ENCODE measurements at regions not wholly inside any gene's neighbourhood (a gene's known extent, or its start where the extent isn't known, plus 50 kb on each side); places are given as distances from the start of the nearest gene placed in this dataset.
"Not testable (repeated sequence)": the region's sequence is repeated elsewhere in the genome, so short reads cannot be mapped to it uniquely, and the experiment has no call there.

GRCh38 chr14:39639009-39639408 is 206.8 kb upstream of the FBXO33 start:
- H3K4me3 Mint-ChIP-seq; POLR2A ChIA-PET; H3K36me3 Mint-ChIP-seq (ENCODE audit: low read depth); DNase-seq; H3K4me1 Mint-ChIP-seq; H3K27ac Mint-ChIP-seq; ATAC-seq; intact Hi-C loops (cut with DNase I, micrococcal nuclease); H3K27me3 Mint-ChIP-seq; CTCF ChIA-PET: not testable (repeated sequence)
- H3K9me3 Mint-ChIP-seq (ENCODE audit: low read depth): peaks cover 17% of the 10 kb centered on the region

DNA sequence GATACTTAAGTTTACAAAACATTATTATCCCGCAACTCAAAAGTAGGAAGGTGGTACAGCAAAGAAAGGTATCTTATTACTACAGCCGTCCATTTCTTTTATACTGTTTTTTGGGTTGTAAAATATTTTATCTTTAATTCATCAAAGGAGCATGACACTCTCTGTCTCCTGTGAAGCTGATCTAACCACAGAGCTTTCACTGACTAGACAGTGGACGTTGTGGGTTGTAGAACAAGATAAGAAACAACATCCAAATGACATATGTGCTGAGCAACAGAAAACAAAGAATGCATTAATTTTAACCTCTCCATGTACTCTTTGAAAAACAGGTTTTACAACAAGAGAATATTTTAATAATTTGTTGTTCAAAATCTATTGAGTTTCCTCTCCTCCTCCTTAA is 195.9 kb upstream of the FBXO33 start:
- Mint-ChIP-seq H3K9me3 (ENCODE audit: low read depth) (peaks cover 12% of the 10 kb centered on the region), H3K36me3 (ENCODE audit: low read depth) (no peaks in the 10 kb centered on the region), H3K27ac (no peak overlapping the region), H3K4me1 (no peaks in the 10 kb centered on the region), H3K4me3 (no peak overlapping the region), H3K27me3 (no peaks in the 10 kb centered on the region)
- DNase-seq (no peak), ATAC-seq (no peak)
- POLR2A ChIA-PET: no interaction called here
- intact Hi-C loops (cut with DNase I, micrococcal nuclease): no loop called here
- CTCF ChIA-PET: no interaction called here

- no peak for ATAC-seq
- Mint-ChIP-seq H3K9me3 (ENCODE audit: low read depth) (peaks cover 22% of the 10 kb centered on the region), H3K4me3 (no peak overlapping the region), H3K27me3 (no peaks in the 10 kb centered on the region), H3K27ac (no peak overlapping the region), H3K36me3 (ENCODE audit: low read depth) (no peaks in the 10 kb centered on the region), H3K4me1 (no peaks in the 10 kb centered on the region)
- POLR2A ChIA-PET: no interaction called here
- intact Hi-C loops (cut with DNase I, micrococcal nuclease): no loop called here
- DNase-seq: no peak
- CTCF ChIA-PET: no interaction called here
Observed at GRCh38 chr14:39626589-39627576, 194.7 kb upstream of the FBXO33 start.

DNA sequence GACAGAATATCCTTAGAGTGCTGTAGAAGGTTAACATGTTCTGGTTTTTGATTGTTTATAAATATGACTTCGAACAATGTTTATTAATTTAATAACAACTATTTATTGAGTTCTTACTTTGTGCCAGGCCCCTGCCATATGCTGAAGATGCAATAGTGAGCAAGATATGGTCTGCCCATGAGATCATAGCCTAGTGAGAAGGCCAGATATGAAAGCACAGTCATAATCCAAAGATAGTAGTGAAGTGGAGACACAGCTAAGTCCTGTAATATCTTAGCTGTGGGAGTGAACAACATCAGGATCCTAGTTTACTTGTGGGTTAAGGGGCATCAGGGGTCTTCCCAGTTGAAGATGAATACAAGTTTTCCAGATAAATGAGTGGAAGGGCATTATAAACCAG is 189.4 kb upstream of the FBXO33 start:
- ChIA-PET CTCF (no interaction called here), POLR2A (no interaction called here)
- no peak for ATAC-seq
- Mint-ChIP-seq H3K27ac (no peak overlapping the region), H3K4me3 (no peak overlapping the region), H3K9me3 (ENCODE audit: low read depth) (peaks cover 34% of the 10 kb centered on the region), H3K27me3 (no peaks in the 10 kb centered on the region), H3K4me1 (no peaks in the 10 kb centered on the region), H3K36me3 (ENCODE audit: low read depth) (no peaks in the 10 kb centered on the region)
- DNase-seq: no peak
- intact Hi-C loops (cut with DNase I, micrococcal nuclease): no loop called here

GRCh38 chr14:39621223-39621622 is 189.0 kb upstream of the FBXO33 start:
- ChIA-PET POLR2A (no interaction called here), CTCF (no interaction called here)
- Mint-ChIP-seq H3K36me3 (ENCODE audit: low read depth) (no peaks in the 10 kb centered on the region), H3K4me3 (no peak overlapping the region), H3K27ac (no peak overlapping the region), H3K9me3 (ENCODE audit: low read depth) (peaks cover 34% of the 10 kb centered on the region), H3K4me1 (no peaks in the 10 kb centered on the region), H3K27me3 (no peaks in the 10 kb centered on the region)
- ATAC-seq (no peak), DNase-seq (no peak)
- intact Hi-C loops (cut with DNase I, micrococcal nuclease): no loop called here

DNA sequence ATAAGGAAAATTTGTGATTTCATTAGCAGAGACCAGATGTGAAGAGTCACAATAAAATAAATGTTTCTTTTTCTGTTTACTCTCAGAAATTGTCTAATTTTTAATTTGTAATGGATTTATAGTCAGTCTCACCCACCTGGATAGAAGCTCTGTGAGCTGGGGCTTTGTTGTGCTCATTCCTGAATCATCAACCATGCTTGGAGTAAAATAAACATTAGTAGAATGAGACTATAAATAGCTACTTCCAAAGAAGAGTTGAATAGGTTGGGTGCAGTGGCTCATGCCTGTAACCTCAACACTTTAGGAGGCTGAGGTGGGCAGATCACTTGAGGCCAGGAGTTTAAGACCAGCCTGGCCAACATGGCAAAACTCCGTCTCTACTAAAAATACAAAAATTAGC is 185.3 kb upstream of the FBXO33 start:
- POLR2A ChIA-PET: no interaction called here
- DNase-seq (no peak), ATAC-seq (no peak)
- no peaks in the 10 kb centered on the region for H3K36me3 Mint-ChIP-seq (ENCODE audit: low read depth)
- no peak overlapping the region for H3K27ac Mint-ChIP-seq
- H3K4me3 Mint-ChIP-seq: no peak overlapping the region
- peaks cover 20% of the 10 kb centered on the region for H3K9me3 Mint-ChIP-seq (ENCODE audit: low read depth)
- H3K4me1 Mint-ChIP-seq: peaks cover 2% of the 10 kb centered on the region
- intact Hi-C loops (cut with DNase I, micrococcal nuclease): no loop called here
- H3K27me3 Mint-ChIP-seq: no peaks in the 10 kb centered on the region
- CTCF ChIA-PET: no interaction called here

DNA sequence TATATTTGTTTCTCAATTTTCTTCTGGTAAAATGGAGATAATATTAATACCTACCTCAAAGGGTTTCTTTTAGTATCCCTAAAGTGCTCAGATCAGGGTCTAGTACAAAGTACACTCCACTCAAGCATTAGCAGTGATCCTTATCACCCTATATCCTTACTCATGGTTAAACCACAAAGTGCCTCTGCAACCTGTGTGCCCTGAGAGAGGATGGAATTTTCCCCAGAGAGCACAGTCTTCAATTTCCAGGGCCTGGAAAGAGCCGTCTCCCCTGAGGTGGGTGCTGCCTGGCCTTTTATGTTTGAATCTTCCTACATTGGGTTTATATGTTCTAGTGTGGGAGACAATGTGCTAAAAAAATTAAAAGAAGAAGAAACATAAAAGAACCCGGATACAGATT is 183.1 kb upstream of the FBXO33 start:
- CTCF ChIA-PET: no interaction called here
- no peak for ATAC-seq

DNA sequence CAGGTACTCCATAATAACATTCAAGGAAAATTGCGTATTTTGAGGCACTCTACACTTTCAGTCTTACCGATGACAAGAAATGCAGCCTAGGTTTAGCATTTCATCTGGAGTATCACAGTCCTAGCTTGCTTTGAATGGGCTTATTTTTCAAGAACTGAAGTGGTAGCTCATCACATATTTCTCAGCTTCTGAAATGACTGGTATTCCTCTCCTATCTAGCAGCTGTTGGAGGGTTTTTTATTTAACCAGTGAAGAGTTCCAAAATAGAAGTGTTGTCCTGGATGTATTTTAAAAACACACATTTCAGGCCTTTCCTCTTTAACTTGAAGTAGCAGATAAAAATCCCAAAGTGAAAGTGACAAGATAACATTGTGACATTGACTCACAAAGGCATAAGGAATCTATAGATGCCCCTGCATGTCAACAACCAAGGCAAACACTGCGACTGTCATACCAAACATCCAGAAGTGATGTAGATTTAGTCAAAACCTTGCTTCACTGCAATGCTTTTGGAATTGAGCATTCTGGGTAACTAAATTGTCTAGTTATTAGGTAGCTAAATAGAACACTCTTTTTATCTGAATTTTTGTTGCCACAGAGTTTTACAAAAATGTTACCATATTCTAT is 182.2 kb upstream of the FBXO33 start:
- intact Hi-C loops (cut with DNase I, micrococcal nuclease): no loop called here
- Mint-ChIP-seq H3K4me3 (no peak overlapping the region), H3K27ac (no peak overlapping the region), H3K4me1 (peaks cover 2% of the 10 kb centered on the region), H3K27me3 (no peaks in the 10 kb centered on the region), H3K9me3 (ENCODE audit: low read depth) (peaks cover 13% of the 10 kb centered on the region), H3K36me3 (ENCODE audit: low read depth) (no peaks in the 10 kb centered on the region)
- ATAC-seq (no peak), DNase-seq (no peak)
- CTCF ChIA-PET: no interaction called here
- POLR2A ChIA-PET: interaction anchor here (0.6 to 0.7 kb wide), 2 partner anchors 665 to 1789 kb away, joined by 5 to 6 read pairs; no protein-coding TSS in a partner anchor

More for the DNA sequence above, 183.1 kb upstream of the FBXO33 start:
- Mint-ChIP-seq H3K4me1 (peaks cover 2% of the 10 kb centered on the region), H3K36me3 (ENCODE audit: low read depth) (no peaks in the 10 kb centered on the region), H3K4me3 (no peak overlapping the region), H3K27me3 (no peaks in the 10 kb centered on the region), H3K27ac (no peak overlapping the region), H3K9me3 (ENCODE audit: low read depth) (peaks cover 16% of the 10 kb centered on the region)
- no peak for DNase-seq
- intact Hi-C loops (cut with DNase I, micrococcal nuclease): no loop called here
- POLR2A ChIA-PET: no interaction called here

DNA sequence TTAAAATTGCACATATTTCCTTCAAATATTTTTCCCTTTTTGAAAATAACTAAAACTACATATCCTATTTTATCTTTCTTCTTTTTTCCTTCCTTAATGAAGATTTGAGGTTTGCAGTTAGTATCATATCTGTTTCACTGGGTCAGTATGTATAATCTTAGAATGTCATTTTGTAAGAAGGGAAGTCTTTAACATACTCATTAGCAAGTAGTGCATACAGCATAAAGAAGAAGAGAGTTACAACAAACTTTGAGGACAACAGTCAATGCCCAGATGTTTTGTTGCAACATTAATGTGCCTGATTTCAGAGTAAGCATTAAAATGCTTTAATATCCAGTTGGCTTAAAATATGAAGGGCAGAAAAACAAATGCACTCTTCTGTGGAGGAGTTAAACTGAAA is 176.9 kb upstream of the FBXO33 start:
- H3K36me3 Mint-ChIP-seq (ENCODE audit: low read depth): no peaks in the 10 kb centered on the region
- ATAC-seq: no peak
- no peak overlapping the region for H3K27ac Mint-ChIP-seq
- peaks cover 26% of the 10 kb centered on the region for H3K9me3 Mint-ChIP-seq (ENCODE audit: low read depth)
- H3K4me1 Mint-ChIP-seq: peaks cover 13% of the 10 kb centered on the region
- H3K4me3 Mint-ChIP-seq: no peak overlapping the region
- ChIA-PET CTCF (no interaction called here), POLR2A (no interaction called here)
- no peak for DNase-seq
- intact Hi-C loops (cut with DNase I, micrococcal nuclease): no loop called here
- H3K27me3 Mint-ChIP-seq: no peaks in the 10 kb centered on the region

- H3K4me1 Mint-ChIP-seq: peaks cover 17% of the 10 kb centered on the region
- H3K27ac Mint-ChIP-seq: no peak overlapping the region
- no peaks in the 10 kb centered on the region for H3K36me3 Mint-ChIP-seq (ENCODE audit: low read depth)
- DNase-seq (no peak), ATAC-seq (no peak)
- H3K9me3 Mint-ChIP-seq (ENCODE audit: low read depth): peaks cover 28% of the 10 kb centered on the region
- no peaks in the 10 kb centered on the region for H3K27me3 Mint-ChIP-seq
- CTCF ChIA-PET: no interaction called here
- H3K4me3 Mint-ChIP-seq: no peak overlapping the region
- intact Hi-C loops (cut with DNase I, micrococcal nuclease): no loop called here
- POLR2A ChIA-PET: no interaction called here
Observed at GRCh38 chr14:39607978-39608377, 175.7 kb upstream of the FBXO33 start.

DNA sequence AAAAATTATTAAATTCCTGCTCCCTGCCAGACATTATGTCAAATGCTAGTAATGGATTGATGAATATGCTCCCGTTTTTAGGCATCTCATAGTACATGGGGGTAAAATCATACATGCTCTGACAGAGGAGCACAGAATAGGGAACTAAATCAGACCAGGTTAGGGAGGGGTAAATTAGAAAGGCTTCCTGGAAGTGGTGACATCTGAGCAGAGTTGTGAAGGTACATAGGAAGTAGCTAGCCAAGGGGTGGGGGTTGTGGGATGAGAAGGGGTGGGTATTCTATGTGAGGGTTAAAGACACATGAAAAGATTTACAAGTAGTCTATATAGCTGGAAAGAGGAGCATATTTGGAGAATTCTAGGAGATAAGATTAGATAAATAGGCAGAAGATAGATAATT is 171.7 kb upstream of the FBXO33 start:
- CTCF ChIA-PET: no interaction called here

GRCh38 chr14:39593377-39593776 is 161.1 kb upstream of the FBXO33 start:
- ATAC-seq (no peak), DNase-seq (no peak)
- Mint-ChIP-seq H3K27ac (no peak overlapping the region), H3K27me3 (no peaks in the 10 kb centered on the region), H3K4me3 (no peak overlapping the region), H3K9me3 (ENCODE audit: low read depth) (peaks cover 16% of the 10 kb centered on the region), H3K4me1 (no peaks in the 10 kb centered on the region), H3K36me3 (ENCODE audit: low read depth) (peaks cover 2% of the 10 kb centered on the region)
- ChIA-PET POLR2A (no interaction called here), CTCF (interaction anchor here (0.6 kb wide), 1 partner anchor 26 kb away, joined by 3 read pairs; no protein-coding TSS in a partner anchor)
- intact Hi-C loops (cut with DNase I, micrococcal nuclease): no loop called here

More for the DNA sequence above, 171.7 kb upstream of the FBXO33 start:
- H3K9me3 Mint-ChIP-seq (ENCODE audit: low read depth): peaks cover 42% of the 10 kb centered on the region
- H3K27ac Mint-ChIP-seq: no peak overlapping the region
- no peak for ATAC-seq
- no peaks in the 10 kb centered on the region for H3K27me3 Mint-ChIP-seq
- DNase-seq: no peak
- peaks cover 4% of the 10 kb centered on the region for H3K36me3 Mint-ChIP-seq (ENCODE audit: low read depth)
- intact Hi-C loops (cut with DNase I, micrococcal nuclease): no loop called here
- H3K4me1 Mint-ChIP-seq: peaks cover 17% of the 10 kb centered on the region
- POLR2A ChIA-PET: interaction anchor here (0.5 kb wide), 1 partner anchor 340 kb away, joined by 4 read pairs; no protein-coding TSS in a partner anchor
- no peak overlapping the region for H3K4me3 Mint-ChIP-seq
